ENCODE measurements at regions not wholly inside any gene's neighbourhood (a gene's known extent, or its start where the extent isn't known, plus 50 kb on each side); places are given as distances from the start of the nearest gene placed in this dataset.

- Mint-ChIP-seq H3K36me3 (no peaks in the 10 kb centered on the region), H3K4me1 (no peaks in the 10 kb centered on the region), H3K4me3 (no peak overlapping the region), H3K9me3 (no peaks in the 10 kb centered on the region), H3K27me3 (peaks cover 5 to 7% of the 10 kb centered on the region in 2 donors), H3K27ac (no peak overlapping the region)
- DNase-seq (no peak), ATAC-seq (replicated peaks) (no peak)
These were observed 620.1 kb upstream of the MGMT start for GRCh38 chr10:128846927-128847326.

GRCh38 chr10:128848810-128849209, 618.2 kb upstream of the MGMT start:
- H3K9me3 Mint-ChIP-seq: peaks cover 0 to 2% of the 10 kb centered on the region in 2 donors
- DNase-seq (no peak), ATAC-seq (replicated peaks) (no peak)
- no peak overlapping the region for H3K4me3 Mint-ChIP-seq
- H3K27me3 Mint-ChIP-seq: no peaks in the 10 kb centered on the region
- no peaks in the 10 kb centered on the region for H3K4me1 Mint-ChIP-seq
- H3K36me3 Mint-ChIP-seq: no peaks in the 10 kb centered on the region
- no peak overlapping the region for H3K27ac Mint-ChIP-seq

GRCh38 chr10:128850647-128851046, 616.4 kb upstream of the MGMT start:
- Mint-ChIP-seq H3K4me3 (no peak overlapping the region), H3K27ac (no peak overlapping the region), H3K9me3 (peaks cover 0 to 2% of the 10 kb centered on the region in 2 donors)

GRCh38 chr10:128851281-128851680, 615.8 kb upstream of the MGMT start:
- no peak overlapping the region for H3K4me3 Mint-ChIP-seq
- H3K27ac Mint-ChIP-seq: no peak overlapping the region
- no peaks in the 10 kb centered on the region for H3K27me3 Mint-ChIP-seq
- DNase-seq (no peak), ATAC-seq (replicated peaks) (no peak)
- H3K9me3 Mint-ChIP-seq: peaks cover 0 to 2% of the 10 kb centered on the region in 2 donors
- H3K36me3 Mint-ChIP-seq: no peaks in the 10 kb centered on the region
- no peaks in the 10 kb centered on the region for H3K4me1 Mint-ChIP-seq

More at GRCh38 chr10:128850647-128851046, 616.4 kb upstream of the MGMT start:
- ATAC-seq (replicated peaks) (no peak), DNase-seq (no peak)
- Mint-ChIP-seq H3K4me1 (no peaks in the 10 kb centered on the region), H3K27me3 (no peaks in the 10 kb centered on the region), H3K36me3 (no peaks in the 10 kb centered on the region)

- no peaks in the 10 kb centered on the region for H3K36me3 Mint-ChIP-seq
- H3K27me3 Mint-ChIP-seq: no peaks in the 10 kb centered on the region
- no peak overlapping the region for H3K4me3 Mint-ChIP-seq
- no peaks in the 10 kb centered on the region for H3K4me1 Mint-ChIP-seq
- no peak for DNase-seq
- peaks cover 0 to 2% of the 10 kb centered on the region in 2 donors for H3K9me3 Mint-ChIP-seq
- H3K27ac Mint-ChIP-seq: no peak overlapping the region
- ATAC-seq (replicated peaks): no peak
These were observed 615.3 kb upstream of the MGMT start for GRCh38 chr10:128851726-128852125.

- Mint-ChIP-seq H3K27ac (no peak overlapping the region), H3K9me3 (peaks cover 0 to 2% of the 10 kb centered on the region in 2 donors), H3K27me3 (no peaks in the 10 kb centered on the region), H3K4me1 (no peaks in the 10 kb centered on the region), H3K4me3 (no peak overlapping the region), H3K36me3 (no peaks in the 10 kb centered on the region)
- ATAC-seq (replicated peaks) (no peak), DNase-seq (no peak)
These were observed 614.6 kb upstream of the MGMT start for GRCh38 chr10:128852449-128852848.

GRCh38 chr10:128852902-128853301, 614.1 kb upstream of the MGMT start:
- no peak overlapping the region for H3K4me3 Mint-ChIP-seq
- H3K9me3 Mint-ChIP-seq: peaks cover 0 to 2% of the 10 kb centered on the region in 2 donors
- no peak overlapping the region for H3K27ac Mint-ChIP-seq
- no peaks in the 10 kb centered on the region for H3K36me3 Mint-ChIP-seq
- H3K27me3 Mint-ChIP-seq: no peaks in the 10 kb centered on the region
- DNase-seq (no peak), ATAC-seq (replicated peaks) (no peak)
- H3K4me1 Mint-ChIP-seq: no peaks in the 10 kb centered on the region

GRCh38 chr10:128853537-128853936, 613.5 kb upstream of the MGMT start:
- Mint-ChIP-seq H3K27me3 (no peaks in the 10 kb centered on the region), H3K27ac (no peak overlapping the region), H3K36me3 (no peaks in the 10 kb centered on the region), H3K4me3 (no peak overlapping the region), H3K4me1 (no peaks in the 10 kb centered on the region), H3K9me3 (peaks cover 0 to 2% of the 10 kb centered on the region in 2 donors)
- DNase-seq (no peak), ATAC-seq (replicated peaks) (no peak)

GRCh38 chr10:128854204-128854603, 612.8 kb upstream of the MGMT start:
- Mint-ChIP-seq H3K27me3 (no peaks in the 10 kb centered on the region), H3K36me3 (no peaks in the 10 kb centered on the region), H3K9me3 (peaks cover 0 to 2% of the 10 kb centered on the region in 2 donors), H3K4me1 (no peaks in the 10 kb centered on the region), H3K27ac (no peak overlapping the region), H3K4me3 (no peak overlapping the region)
- no peak for DNase-seq
- ATAC-seq (replicated peaks): no peak

- Mint-ChIP-seq H3K4me1 (no peaks in the 10 kb centered on the region), H3K36me3 (no peaks in the 10 kb centered on the region), H3K9me3 (peaks cover 0 to 2% of the 10 kb centered on the region in 2 donors), H3K27ac (no peak overlapping the region), H3K27me3 (no peaks in the 10 kb centered on the region), H3K4me3 (no peak overlapping the region)
- ATAC-seq (replicated peaks): no peak
- DNase-seq: no peak
These were observed 612.1 kb upstream of the MGMT start for GRCh38 chr10:128854963-128855362.

- H3K27me3 Mint-ChIP-seq: peaks cover 0 to 3% of the 10 kb centered on the region in 2 donors
These were observed 611.2 kb upstream of the MGMT start for GRCh38 chr10:128855618-128856428.

GRCh38 chr10:128859738-128860386, 607.2 kb upstream of the MGMT start:
- H3K27ac Mint-ChIP-seq: no peak overlapping the region
- ATAC-seq (replicated peaks) (no peak), DNase-seq (no peak)
- H3K4me1 Mint-ChIP-seq: no peaks in the 10 kb centered on the region
- H3K4me3 Mint-ChIP-seq: no peak overlapping the region
- peaks cover 0 to 10% of the 10 kb centered on the region in 2 donors for H3K27me3 Mint-ChIP-seq
- peaks cover 0 to 5% of the 10 kb centered on the region in 2 donors for H3K9me3 Mint-ChIP-seq
- no peaks in the 10 kb centered on the region for H3K36me3 Mint-ChIP-seq

More at GRCh38 chr10:128855618-128856428, 611.2 kb upstream of the MGMT start:
- ATAC-seq (replicated peaks): no peak
- H3K27ac Mint-ChIP-seq: no peak overlapping the region
- H3K9me3 Mint-ChIP-seq: peaks cover under 1 to 2% of the 10 kb centered on the region in 2 donors
- H3K4me3 Mint-ChIP-seq: no peak overlapping the region
- H3K4me1 Mint-ChIP-seq: no peaks in the 10 kb centered on the region
- no peaks in the 10 kb centered on the region for H3K36me3 Mint-ChIP-seq
- no peak for DNase-seq

- Mint-ChIP-seq H3K27me3 (peaks cover 0 to 10% of the 10 kb centered on the region in 2 donors), H3K9me3 (peaks cover 0 to 5% of the 10 kb centered on the region in 2 donors), H3K27ac (no peak overlapping the region), H3K4me1 (no peaks in the 10 kb centered on the region), H3K4me3 (no peak overlapping the region), H3K36me3 (no peaks in the 10 kb centered on the region)
- ATAC-seq (replicated peaks): no peak
- no peak for DNase-seq
These were observed 606.5 kb upstream of the MGMT start for GRCh38 chr10:128860574-128860973.

GRCh38 chr10:128861018-128861901, 605.8 kb upstream of the MGMT start:
- Mint-ChIP-seq H3K36me3 (no peaks in the 10 kb centered on the region), H3K4me1 (no peaks in the 10 kb centered on the region), H3K9me3 (peaks cover 0 to 5% of the 10 kb centered on the region in 2 donors), H3K27ac (no peak overlapping the region), H3K27me3 (peaks cover 0 to 10% of the 10 kb centered on the region in 2 donors), H3K4me3 (no peak overlapping the region)
- DNase-seq (no peak), ATAC-seq (replicated peaks) (no peak)

Measured in stimulated activated naive B cell treated with anti-CD40 and anti-IgM and Interleukin-4, amounts not matched to agents 10 μg/mL and 1 μg/mL and 100 μg/mL, for 72 hours (primary cell).